Endodermal cell (in vitro differentiated cells): ENCODE measurements at regions not wholly inside any gene's neighbourhood (a gene's known extent, or its start where the extent isn't known, plus 50 kb on each side); places are given as distances from the start of the nearest gene placed in this dataset.

Source experiments
- DNase-seq: peaks from one replicate; pipeline ENCODE4 v3.0.0-alpha.2; 2017
- H3K27ac ChIP-seq: 2 replicates; pipeline ENCODE4 v1.5.1; 2013; ENCODE audit warnings: mild to moderate bottlenecking, low read depth, low read length, moderate library complexity
- H3K27me3 ChIP-seq: 2 replicates; pipeline ENCODE4 v1.6.1; 2013; ENCODE audit warnings: mild to moderate bottlenecking, low read length, moderate library complexity; ENCODE audit not compliant: insufficient read depth, control insufficient read depth, poor library complexity, severe bottlenecking
- H3K36me3 ChIP-seq: 2 replicates; pipeline ENCODE4 v1.7.0; 2013; ENCODE audit warnings: mild to moderate bottlenecking, low read length, moderate library complexity; ENCODE audit not compliant: control insufficient read depth, insufficient read depth
- H3K4me1 ChIP-seq: one replicate; pipeline ENCODE4 v1.7.0; 2013; ENCODE audit warnings: low read length; ENCODE audit not compliant: control insufficient read depth, insufficient read depth
- H3K4me3 ChIP-seq: 2 replicates; pipeline ENCODE4 v1.5.1; 2013; ENCODE audit warnings: mild to moderate bottlenecking, low read length, moderate library complexity
- H3K9ac ChIP-seq: 2 replicates; pipeline ENCODE4 v1.6.1; 2013; ENCODE audit warnings: mild to moderate bottlenecking, low read length, moderate library complexity; ENCODE audit not compliant: poor library complexity, severe bottlenecking; ENCODE audit errors: extremely low read depth
- H3K9me3 ChIP-seq: 2 replicates; pipeline ENCODE4 v1.6.1; 2013; ENCODE audit warnings: mild to moderate bottlenecking, low read length, moderate library complexity; ENCODE audit not compliant: control insufficient read depth
- H3K27ac Mint-ChIP-seq: 2 replicates; pipeline ENCODE4 v1.8.0; 2020; ENCODE audit warnings: mixed read lengths
- H3K27me3 Mint-ChIP-seq: 2 replicates; pipeline ENCODE4 v1.8.0; 2021; ENCODE audit warnings: mild to moderate bottlenecking, mixed read lengths; ENCODE audit not compliant: insufficient read depth
- H3K36me3 Mint-ChIP-seq: 2 replicates; pipeline ENCODE4 v1.8.0; 2020; ENCODE audit warnings: low read depth, mixed read lengths
- H3K4me1 Mint-ChIP-seq: 2 replicates; pipeline ENCODE4 v1.8.0; 2020; ENCODE audit warnings: mixed read lengths
- H3K4me3 Mint-ChIP-seq: 2 replicates; pipeline ENCODE4 v1.8.0; 2020; ENCODE audit warnings: mild to moderate bottlenecking, moderate library complexity, mixed read lengths
- H3K9me3 Mint-ChIP-seq: 2 replicates; pipeline ENCODE4 v1.8.0; 2020; ENCODE audit warnings: mild to moderate bottlenecking, mixed read lengths
- WGBS, 2 experiments: methylation state at CpG; one replicate each; pipeline versions ENCODE4 v1.1.5 to v1.1.7; 2013; ENCODE audit warnings: missing lambda C conversion rate in 2 of 2, mixed read lengths in 1 of 2; ENCODE audit not compliant: insufficient coverage in 1 of 2, insufficient read length in 1 of 2; 5-methylcytosine and 5-hydroxymethylcytosine counted together
- TF ChIP-seq, protein P1 (sequence below): fragments of 200-600 bp; sonication (generic); conservative IDR thresholded peaks from 2 replicates; pipeline ENCODE4 v1.5.0; 2021; ENCODE audit warnings: antibody characterized with exemption, mild to moderate bottlenecking

DNA sequence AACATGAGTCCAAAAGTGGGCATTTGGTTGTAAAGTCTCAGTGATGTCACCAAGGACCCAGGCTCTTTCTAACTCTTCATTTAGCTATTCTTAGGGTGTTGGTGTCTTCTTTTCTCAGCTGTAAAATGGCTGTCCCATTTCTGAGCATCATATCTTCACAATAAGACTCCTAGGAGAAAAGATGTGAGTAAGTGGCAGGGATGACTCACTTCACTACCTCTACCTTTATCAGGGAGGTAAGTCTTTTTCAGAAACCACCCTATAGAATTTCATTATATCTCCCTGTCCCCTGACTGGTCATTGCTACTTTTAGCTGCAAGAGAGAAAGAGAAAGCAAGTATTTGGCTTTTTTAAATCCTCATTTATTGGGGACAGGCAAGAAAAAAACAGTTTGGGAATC is 300.2 kb upstream of the RBMS3 start:
- DNase-seq = no peak
- Mint-ChIP-seq H3K4me3 (no peak overlapping the region), H3K9me3 (no peaks in the 10 kb centered on the region), H3K36me3 (no peaks in the 10 kb centered on the region), H3K4me1 (no peaks in the 10 kb centered on the region), H3K27me3 (no peaks in the 10 kb centered on the region), H3K27ac (no peak overlapping the region)
- TF ChIP-seq, protein P1, sequence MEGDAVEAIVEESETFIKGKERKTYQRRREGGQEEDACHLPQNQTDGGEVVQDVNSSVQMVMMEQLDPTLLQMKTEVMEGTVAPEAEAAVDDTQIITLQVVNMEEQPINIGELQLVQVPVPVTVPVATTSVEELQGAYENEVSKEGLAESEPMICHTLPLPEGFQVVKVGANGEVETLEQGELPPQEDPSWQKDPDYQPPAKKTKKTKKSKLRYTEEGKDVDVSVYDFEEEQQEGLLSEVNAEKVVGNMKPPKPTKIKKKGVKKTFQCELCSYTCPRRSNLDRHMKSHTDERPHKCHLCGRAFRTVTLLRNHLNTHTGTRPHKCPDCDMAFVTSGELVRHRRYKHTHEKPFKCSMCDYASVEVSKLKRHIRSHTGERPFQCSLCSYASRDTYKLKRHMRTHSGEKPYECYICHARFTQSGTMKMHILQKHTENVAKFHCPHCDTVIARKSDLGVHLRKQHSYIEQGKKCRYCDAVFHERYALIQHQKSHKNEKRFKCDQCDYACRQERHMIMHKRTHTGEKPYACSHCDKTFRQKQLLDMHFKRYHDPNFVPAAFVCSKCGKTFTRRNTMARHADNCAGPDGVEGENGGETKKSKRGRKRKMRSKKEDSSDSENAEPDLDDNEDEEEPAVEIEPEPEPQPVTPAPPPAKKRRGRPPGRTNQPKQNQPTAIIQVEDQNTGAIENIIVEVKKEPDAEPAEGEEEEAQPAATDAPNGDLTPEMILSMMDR = no peak
- no peak overlapping the region for H3K4me3 ChIP-seq
- no peak overlapping the region for H3K9ac ChIP-seq
- H3K4me1 ChIP-seq = no peaks in the 10 kb centered on the region
- H3K9me3 ChIP-seq = no peaks in the 10 kb centered on the region
- H3K36me3 ChIP-seq = no peaks in the 10 kb centered on the region
- H3K27ac ChIP-seq = no peak overlapping the region
- no peaks in the 10 kb centered on the region for H3K27me3 ChIP-seq

DNA sequence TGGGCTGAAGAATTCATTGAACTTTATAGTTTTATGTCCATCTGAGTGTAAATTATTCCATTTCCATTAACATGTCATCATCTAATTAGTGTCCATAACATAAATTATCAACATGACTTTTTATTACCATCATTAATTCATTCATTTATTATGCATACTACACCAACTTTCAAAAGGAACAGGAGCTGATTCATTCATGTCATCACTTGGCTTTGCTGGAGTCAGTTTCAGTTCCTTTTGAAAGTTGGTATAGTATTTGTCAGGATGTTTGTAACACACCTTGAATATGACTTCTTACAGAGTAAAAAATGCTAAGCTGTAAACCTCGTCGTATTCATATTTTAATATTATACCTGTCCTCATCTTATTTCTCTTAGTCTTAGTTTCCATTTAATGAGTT is 298.0 kb upstream of the RBMS3 start:
- Mint-ChIP-seq H3K4me1 (no peaks in the 10 kb centered on the region), H3K27me3 (no peaks in the 10 kb centered on the region), H3K36me3 (no peaks in the 10 kb centered on the region), H3K27ac (no peak overlapping the region), H3K4me3 (no peak overlapping the region), H3K9me3 (no peaks in the 10 kb centered on the region)
- Histone ChIP-seq H3K27ac (no peak overlapping the region), H3K4me1 (no peaks in the 10 kb centered on the region), H3K27me3 (no peaks in the 10 kb centered on the region), H3K9ac (no peak overlapping the region), H3K4me3 (no peak overlapping the region), H3K9me3 (no peaks in the 10 kb centered on the region), H3K36me3 (no peaks in the 10 kb centered on the region)
- no peak for DNase-seq
- WGBS, 2 experiments = 100% methylated on average over 2 of the region's 2 CpGs; no CpG with 5 or more reads in 1 of the 2 experiments
- TF ChIP-seq, protein P1 = no peak

DNA sequence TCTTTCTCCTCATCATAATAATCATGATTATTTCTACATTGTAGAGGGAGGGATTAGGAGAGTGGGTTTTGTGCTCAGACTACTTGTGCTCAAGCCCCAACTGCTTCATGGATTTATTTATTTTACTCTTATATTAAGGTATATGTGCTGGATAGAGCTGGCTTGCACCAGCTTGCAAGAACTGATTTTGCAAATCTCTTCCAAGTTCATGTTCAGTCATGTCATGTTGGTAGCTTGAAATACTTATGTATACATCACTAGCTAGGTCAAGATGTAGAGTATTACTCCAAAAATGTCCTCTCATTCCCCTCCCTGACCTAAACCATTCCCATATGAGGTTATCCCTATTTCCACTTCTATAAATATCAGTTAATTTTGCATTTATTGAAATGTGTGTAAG is 293.9 kb upstream of the RBMS3 start:
- no peak overlapping the region for H3K4me3 Mint-ChIP-seq
- no peaks in the 10 kb centered on the region for H3K4me1 Mint-ChIP-seq
- H3K9me3 ChIP-seq = no peaks in the 10 kb centered on the region
- H3K4me1 ChIP-seq = no peaks in the 10 kb centered on the region
- H3K27me3 ChIP-seq = no peaks in the 10 kb centered on the region
- no peaks in the 10 kb centered on the region for H3K36me3 ChIP-seq
- no peak overlapping the region for H3K27ac ChIP-seq
- no peak overlapping the region for H3K9ac ChIP-seq
- TF ChIP-seq, protein P1 = no peak
- H3K27me3 Mint-ChIP-seq = no peaks in the 10 kb centered on the region
- H3K9me3 Mint-ChIP-seq = no peaks in the 10 kb centered on the region
- DNase-seq = no peak
- no peaks in the 10 kb centered on the region for H3K36me3 Mint-ChIP-seq
- H3K4me3 ChIP-seq = no peak overlapping the region
- H3K27ac Mint-ChIP-seq = no peak overlapping the region
